Mucosa of descending colon (tissue), 3 donors: ENCODE measurements at regions not wholly inside any gene's neighbourhood (a gene's known extent, or its start where the extent isn't known, plus 50 kb on each side); places are given as distances from the start of the nearest gene placed in this dataset.

ENCODE experiments used
- ATAC-seq: fragments of 200-7000 bp; cut with Tn5 transposase; one replicate; pipeline ENCODE4 v1.9.1; 2020; ENCODE audit warnings: mild to moderate bottlenecking, moderate library complexity
- DNase-seq, 3 donors: peaks; one replicate each; pipeline ENCODE4 v3.0.0-alpha.2; 2020
- H3K36me3 ChIP-seq: fragments of 200-600 bp; one replicate; pipeline ENCODE4 v1.8.0; 2021; ENCODE audit warnings: low read depth, mild to moderate bottlenecking
- H3K4me1 ChIP-seq: fragments of 200-600 bp; one replicate; pipeline ENCODE4 v1.8.0; 2021; ENCODE audit warnings: low read depth, mild to moderate bottlenecking
- H3K4me3 ChIP-seq: fragments of 200-600 bp; one replicate; pipeline ENCODE4 v1.8.0; 2021; ENCODE audit warnings: mild to moderate bottlenecking
- H3K9me3 ChIP-seq: fragments of 200-600 bp; one replicate; pipeline ENCODE4 v1.8.0; 2021; ENCODE audit warnings: mild to moderate bottlenecking
- intact Hi-C, 2 donors: fragments of 100-400 bp; cut with DNase I in 1 of 2; cut with micrococcal nuclease in 1 of 2; formaldehyde crosslinking; loops; one replicate each; pipeline versions ENCODE4 v1.11.0 to v1.11.1; 2022; cut with DNase I, micrococcal nuclease
- TF ChIP-seq, protein P1 (sequence below): fragments of 200-600 bp; IDR thresholded peaks from one replicate; pipeline ENCODE4 v1.8.0; 2022; ENCODE audit warnings: antibody characterized with exemption, mild to moderate bottlenecking
- donor health status: DM: no; HTN: no; CAD: no; lungs with moderate emphysema.
- donor health status: DM: no; HTN: no; CAD: no.
- donor health status: DM: no; HTN: yes; CAD: no.

GRCh38 chr4:108384544-108384943, 215.8 kb upstream of the LEF1 start:
- H3K36me3 ChIP-seq: no peaks in the 10 kb centered on the region
- no peak overlapping the region for H3K4me3 ChIP-seq
- no peak for ATAC-seq

DNA sequence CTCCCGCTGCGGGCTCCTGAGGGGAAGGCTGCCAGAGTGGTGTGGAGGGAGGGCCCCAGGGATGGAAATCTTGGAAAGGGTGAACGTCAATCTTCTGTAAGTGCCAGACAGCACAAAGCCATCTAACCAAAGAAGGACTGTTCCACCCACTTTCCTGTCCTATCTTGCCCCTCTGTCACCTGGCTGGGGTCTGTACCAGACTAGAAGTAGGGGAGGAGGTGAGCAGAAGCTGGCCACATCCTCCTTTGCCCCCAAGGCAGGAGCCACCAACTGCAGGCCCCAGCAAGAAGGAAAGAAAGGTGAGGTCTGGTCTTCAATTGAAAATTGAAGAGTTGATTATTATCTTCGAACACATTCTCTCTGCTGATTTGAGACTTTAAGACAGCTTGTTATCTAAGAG, 214.4 kb upstream of the LEF1 start:
- intact Hi-C loops: no loop called here
- TF ChIP-seq, protein P1, sequence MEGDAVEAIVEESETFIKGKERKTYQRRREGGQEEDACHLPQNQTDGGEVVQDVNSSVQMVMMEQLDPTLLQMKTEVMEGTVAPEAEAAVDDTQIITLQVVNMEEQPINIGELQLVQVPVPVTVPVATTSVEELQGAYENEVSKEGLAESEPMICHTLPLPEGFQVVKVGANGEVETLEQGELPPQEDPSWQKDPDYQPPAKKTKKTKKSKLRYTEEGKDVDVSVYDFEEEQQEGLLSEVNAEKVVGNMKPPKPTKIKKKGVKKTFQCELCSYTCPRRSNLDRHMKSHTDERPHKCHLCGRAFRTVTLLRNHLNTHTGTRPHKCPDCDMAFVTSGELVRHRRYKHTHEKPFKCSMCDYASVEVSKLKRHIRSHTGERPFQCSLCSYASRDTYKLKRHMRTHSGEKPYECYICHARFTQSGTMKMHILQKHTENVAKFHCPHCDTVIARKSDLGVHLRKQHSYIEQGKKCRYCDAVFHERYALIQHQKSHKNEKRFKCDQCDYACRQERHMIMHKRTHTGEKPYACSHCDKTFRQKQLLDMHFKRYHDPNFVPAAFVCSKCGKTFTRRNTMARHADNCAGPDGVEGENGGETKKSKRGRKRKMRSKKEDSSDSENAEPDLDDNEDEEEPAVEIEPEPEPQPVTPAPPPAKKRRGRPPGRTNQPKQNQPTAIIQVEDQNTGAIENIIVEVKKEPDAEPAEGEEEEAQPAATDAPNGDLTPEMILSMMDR: no peak
- no peak for DNase-seq
- Histone ChIP-seq H3K4me1 (no peaks in the 10 kb centered on the region), H3K36me3 (no peaks in the 10 kb centered on the region), H3K4me3 (no peak overlapping the region), H3K9me3 (no peaks in the 10 kb centered on the region)
- no peak for ATAC-seq

More at GRCh38 chr4:108384544-108384943, 215.8 kb upstream of the LEF1 start:
- DNase-seq: no peak
- no peaks in the 10 kb centered on the region for H3K4me1 ChIP-seq
- TF ChIP-seq, protein P1: no peak
- intact Hi-C loops: no loop called here
- no peaks in the 10 kb centered on the region for H3K9me3 ChIP-seq

- intact Hi-C loops: no loop called here
- Histone ChIP-seq H3K4me1 (no peaks in the 10 kb centered on the region), H3K9me3 (no peaks in the 10 kb centered on the region), H3K4me3 (no peak overlapping the region), H3K36me3 (no peaks in the 10 kb centered on the region)
- ATAC-seq: no peak
- TF ChIP-seq, protein P1: no peak
- no peak for DNase-seq
Measured at GRCh38 chr4:108382751-108383150, 214.0 kb upstream of the LEF1 start.

DNA sequence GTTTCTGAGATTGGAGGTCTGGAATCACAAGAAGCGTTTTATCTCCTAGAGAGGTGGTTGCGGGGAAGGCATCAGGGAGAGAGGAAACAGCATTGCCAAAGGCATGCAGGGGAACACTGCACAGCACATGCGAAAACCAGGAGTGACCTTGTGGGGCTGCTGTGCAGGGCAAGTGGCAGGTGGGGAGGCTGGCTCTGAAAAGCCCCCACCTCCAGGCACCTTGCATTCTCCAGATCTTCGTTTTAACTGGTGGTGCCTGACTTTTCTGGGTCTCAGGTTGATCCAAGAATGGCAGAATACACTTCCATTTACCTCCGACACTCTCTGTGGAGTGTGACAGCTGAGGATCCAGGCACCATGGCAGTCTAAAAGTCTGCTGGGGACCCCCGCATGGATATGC, 209.4 kb upstream of the LEF1 start:
- no peak for DNase-seq
- ATAC-seq: no peak
- no peaks in the 10 kb centered on the region for H3K36me3 ChIP-seq
- no peak overlapping the region for H3K4me3 ChIP-seq
- intact Hi-C loops: no loop called here
- no peaks in the 10 kb centered on the region for H3K9me3 ChIP-seq
- no peaks in the 10 kb centered on the region for H3K4me1 ChIP-seq
- TF ChIP-seq, protein P1: no peak

- no peak for ATAC-seq
- no peak for DNase-seq
- intact Hi-C loops: no loop called here
- no peaks in the 10 kb centered on the region for H3K4me1 ChIP-seq
- no peak overlapping the region for H3K4me3 ChIP-seq
- TF ChIP-seq, protein P1: no peak
- no peaks in the 10 kb centered on the region for H3K9me3 ChIP-seq
- H3K36me3 ChIP-seq: no peaks in the 10 kb centered on the region
Measured at GRCh38 chr4:108377021-108377420, 208.3 kb upstream of the LEF1 start.

GRCh38 chr4:108375434-108375833, 206.7 kb upstream of the LEF1 start:
- TF ChIP-seq, protein P1: no peak
- Histone ChIP-seq H3K36me3 (no peaks in the 10 kb centered on the region), H3K4me1 (no peaks in the 10 kb centered on the region), H3K9me3 (no peaks in the 10 kb centered on the region), H3K4me3 (no peak overlapping the region)
- ATAC-seq (no peak), DNase-seq (no peak)
- intact Hi-C loops: no loop called here
